HG03565 (cell line): ENCODE measurements at regions not wholly inside any gene's neighbourhood (a gene's known extent, or its start where the extent isn't known, plus 50 kb on each side); places are given as distances from the start of the nearest gene placed in this dataset.
"Not testable (repeated sequence)": the region's sequence is repeated elsewhere in the genome, so short reads cannot be mapped to it uniquely, and the experiment has no call there.

ENCODE experiments used
- ATAC-seq: cut with Tn5 transposase; IDR thresholded peaks from one replicate; pipeline ENCODE4 v1.9.1; 2021; ENCODE audit warnings: mild to moderate bottlenecking, moderate library complexity; ENCODE audit not compliant: unreplicated experiment

DNA sequence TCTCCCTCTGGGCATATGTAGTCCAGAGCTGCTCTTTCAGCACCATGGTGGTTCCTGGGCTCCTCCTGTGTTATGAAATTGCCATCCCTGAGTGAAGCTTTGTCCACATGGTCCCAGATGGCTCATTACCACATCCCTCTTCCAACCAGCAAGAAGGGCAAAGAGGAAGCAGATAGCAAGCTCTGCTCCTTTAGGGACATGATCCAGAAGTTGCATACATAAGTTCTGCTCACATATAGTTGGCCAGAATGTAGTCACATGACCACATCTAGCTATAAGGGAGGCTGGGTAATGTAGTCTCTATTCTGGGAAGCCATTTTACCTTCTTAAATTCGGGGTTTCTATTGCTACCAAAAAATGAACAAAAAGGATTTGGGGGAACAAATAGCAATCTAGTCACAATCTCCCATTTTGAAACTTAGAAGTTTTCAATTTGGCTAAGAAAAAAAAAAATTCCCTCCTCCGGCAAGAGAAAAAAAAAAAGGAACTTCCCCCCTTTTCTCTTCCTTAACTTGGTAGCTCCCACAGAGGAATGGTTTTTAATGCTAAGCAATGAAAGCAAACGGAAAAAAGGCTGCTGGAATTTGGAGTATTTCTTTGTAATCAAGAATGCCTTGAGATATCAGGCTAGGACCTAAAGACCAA, 88.2 kb upstream of the USP9X start:
- ATAC-seq = no peak

DNA sequence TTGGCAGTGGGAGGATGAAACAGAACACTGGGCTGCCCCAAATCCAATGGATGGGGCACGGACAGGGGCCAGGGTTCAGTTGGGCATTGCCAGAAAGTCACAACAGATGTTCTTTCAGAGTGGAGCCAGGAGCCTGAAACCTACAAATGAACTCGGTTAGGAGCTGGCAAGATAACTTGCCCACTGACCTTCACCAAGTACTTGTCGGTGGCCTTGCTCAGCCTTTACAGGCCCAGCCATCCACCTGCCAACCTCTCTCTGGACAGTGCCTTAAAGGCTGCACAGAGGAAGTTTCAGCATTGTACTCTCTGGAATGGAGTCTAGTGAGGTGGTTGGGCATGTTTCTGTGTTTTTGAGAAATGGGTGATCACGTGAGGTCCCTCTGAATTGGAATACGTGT, 87.1 kb upstream of the USP9X start:
- no peak for ATAC-seq

DNA sequence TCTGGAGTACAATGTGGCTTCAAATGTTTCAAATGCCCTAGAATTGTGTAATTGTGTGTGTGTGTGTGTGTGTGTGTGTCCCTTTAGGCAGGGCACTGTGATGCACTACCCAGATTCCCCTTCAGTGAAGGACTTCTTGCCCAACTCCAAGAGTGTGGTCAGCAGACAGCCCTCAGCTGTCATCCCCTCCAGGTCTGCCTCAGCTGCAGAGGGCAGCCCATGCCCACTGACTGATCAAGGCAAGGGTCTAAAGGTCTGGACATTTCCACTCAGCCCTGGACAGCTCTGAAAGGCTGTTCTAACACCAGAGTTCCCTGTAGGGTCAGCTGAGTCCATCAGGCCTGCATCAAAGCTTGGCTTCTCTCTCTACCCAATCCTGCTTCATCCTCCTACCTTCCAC, 83.9 kb upstream of the USP9X start:
- ATAC-seq = no peak

DNA sequence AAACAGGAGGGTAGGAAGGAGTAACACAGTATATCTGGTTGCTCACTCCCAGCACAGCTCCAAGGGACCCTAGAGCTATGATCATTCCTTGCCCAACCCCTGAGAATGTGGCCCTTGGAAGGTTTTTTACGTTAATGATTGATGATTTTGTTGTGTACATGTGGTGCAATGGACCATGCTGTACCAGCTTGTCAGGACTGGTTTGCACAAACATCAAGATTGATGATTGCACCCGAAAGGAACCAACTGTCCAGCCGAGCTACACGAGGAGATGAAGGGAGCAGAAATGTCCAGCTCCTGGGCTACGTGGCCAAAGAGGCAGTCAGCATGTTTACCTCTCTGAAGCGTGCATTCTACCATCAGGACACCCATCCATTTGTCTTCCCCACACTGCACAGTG, 83.2 kb upstream of the USP9X start:
- ATAC-seq = no peak

DNA sequence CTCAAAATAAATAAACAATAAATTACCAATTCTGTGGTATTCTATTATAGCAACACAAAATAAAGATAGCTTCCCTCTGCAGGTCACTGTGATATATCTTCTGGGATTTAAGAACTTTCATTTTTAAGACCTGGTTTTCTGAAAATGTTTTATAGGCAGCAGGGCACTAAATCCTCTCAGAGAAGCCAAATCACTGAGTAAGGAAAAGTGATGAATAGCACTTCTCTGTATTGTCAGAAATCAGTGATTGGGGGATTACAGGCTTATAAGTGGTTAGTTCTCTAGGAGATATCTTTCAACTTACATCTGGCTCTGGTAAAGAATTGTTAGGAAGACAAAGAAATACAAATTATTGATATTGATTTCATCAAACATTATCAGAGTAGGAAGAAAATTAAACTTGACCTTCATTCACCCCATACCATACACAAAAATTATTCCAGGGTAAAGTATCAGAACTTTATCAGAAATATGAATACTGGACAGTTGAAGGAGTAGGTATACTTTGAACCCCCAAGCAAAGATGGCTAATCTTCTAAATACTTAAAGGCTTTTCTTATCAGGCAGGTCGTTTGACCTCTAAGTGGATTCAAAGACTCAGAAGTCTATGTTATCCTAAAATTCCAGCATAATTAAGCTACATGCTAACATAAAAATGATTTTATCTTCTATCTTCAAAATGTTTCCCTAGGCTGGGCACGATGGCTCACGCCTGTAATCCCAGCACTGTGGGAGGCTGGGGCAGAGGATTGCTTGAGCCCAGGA, 81.6 kb upstream of the USP9X start:
- ATAC-seq = no peak

DNA sequence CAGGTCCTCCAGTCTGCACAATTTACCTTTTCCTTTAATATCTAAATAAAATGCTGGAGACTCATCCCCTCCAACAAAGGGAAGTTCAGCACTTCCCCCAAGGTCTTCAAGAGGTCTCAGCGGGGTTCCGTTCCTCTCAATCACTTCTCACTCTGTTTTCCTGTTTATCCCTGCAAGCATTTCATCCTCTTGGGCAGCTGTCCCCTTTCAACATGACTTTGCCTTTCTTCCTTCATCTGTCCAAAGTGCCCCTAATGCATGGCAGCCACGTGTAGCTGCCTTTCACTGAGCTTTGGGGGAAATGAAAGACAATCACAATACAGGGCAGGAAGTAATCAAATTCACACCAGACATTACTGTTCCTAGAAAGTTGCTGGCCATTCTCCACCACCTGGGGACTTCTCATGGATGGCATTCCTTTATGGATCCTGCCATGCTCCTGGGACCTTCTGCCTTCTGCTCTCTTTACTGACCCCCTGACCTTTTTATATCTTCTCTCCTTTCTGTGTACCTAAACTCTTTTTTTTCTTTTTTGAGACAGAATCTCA, 79.7 kb upstream of the USP9X start:
- no peak for ATAC-seq

DNA sequence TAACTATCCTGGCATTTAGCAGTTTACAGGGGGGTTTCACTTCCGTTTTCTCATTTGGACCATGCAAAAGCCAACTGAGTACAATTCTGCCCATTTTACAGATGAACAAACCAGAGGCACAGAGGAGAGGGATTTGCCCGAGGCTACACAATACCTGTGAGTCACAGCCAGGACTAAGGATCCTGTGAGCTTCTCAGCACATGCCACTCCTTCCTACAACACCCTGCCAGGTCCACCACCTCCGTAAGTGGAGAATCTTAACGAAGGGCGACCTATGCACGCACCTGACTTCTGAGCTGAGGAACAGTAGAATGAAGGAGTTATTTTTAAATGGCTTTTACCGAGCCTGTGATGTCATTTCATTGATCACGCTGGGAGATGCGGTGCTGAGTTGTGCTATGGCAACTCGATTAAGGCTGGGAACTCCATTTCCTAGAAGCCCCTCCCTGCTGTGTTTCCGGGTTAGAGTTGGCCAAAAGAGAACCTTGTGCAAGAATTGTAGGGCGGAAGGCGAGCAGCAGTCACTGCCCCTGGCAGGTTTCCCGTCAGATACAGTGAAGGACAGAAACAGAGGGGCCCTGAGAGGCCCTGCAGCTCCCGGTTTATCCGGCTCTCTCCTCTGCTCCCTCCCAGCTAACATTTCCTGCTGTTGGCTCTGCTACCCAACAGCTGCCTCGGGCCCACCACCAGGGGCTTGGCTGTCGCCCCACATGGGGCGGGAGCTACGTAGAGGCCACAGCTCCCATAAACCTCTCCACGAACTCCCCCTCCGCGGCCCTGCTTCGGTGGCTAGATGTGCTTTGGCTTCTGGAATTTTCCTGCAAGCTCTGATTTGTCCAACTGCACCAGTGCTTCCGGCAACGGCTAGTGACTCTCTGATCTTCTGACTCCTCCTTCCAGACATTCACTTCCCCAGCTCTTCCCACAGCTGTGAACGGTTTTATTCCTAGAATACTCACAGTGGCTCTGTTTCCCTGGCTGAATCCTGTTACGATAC, 75.1 kb upstream of the USP9X start:
- no peak for ATAC-seq

DNA sequence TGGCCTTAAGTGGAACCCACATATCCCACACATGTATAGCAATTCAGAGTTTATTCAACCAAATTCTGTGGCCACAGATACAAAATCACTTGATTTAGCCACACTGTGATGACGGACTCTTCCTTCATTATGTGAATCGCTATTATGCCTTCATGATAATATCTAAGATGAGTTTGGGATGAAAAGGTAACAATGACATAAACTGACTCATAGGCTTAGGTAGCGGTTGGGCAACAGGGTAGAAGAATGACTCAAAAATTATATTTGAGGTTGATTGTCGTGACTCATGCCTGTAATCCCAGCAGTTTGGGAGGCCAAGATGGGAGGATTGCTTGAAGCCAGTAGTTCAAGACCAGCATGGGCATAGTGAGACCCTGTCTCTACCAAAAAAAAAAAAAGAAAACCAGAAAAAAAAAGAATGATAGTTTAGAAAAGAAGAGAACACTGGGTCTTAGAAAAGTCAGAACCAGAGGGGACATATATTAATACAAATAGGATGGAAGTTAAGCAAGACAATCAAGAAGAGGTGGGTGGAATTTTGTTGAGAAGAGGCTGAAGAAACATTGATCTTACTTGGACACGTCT, 70.4 kb upstream of the USP9X start:
- ATAC-seq = no peak

DNA sequence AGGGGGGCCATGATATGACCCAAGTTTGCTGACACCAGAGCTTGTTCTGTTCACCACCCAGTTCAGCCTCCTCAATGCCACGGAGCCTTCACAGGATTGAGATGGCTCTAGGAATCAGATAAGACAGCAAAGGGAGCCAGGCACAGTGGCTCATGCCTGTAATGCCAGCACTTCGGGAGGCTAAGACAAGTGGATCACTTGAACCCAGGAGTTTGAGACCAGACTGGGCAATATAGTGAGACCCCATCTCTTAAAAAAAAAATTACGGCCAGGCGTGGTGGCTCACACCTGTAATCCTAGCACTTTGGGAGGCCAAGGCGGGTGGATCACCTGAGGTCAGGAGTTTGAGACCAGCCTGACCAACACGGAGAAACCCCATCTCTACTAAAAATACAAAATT, 67.5 kb upstream of the USP9X start:
- ATAC-seq = not testable (repeated sequence)

DNA sequence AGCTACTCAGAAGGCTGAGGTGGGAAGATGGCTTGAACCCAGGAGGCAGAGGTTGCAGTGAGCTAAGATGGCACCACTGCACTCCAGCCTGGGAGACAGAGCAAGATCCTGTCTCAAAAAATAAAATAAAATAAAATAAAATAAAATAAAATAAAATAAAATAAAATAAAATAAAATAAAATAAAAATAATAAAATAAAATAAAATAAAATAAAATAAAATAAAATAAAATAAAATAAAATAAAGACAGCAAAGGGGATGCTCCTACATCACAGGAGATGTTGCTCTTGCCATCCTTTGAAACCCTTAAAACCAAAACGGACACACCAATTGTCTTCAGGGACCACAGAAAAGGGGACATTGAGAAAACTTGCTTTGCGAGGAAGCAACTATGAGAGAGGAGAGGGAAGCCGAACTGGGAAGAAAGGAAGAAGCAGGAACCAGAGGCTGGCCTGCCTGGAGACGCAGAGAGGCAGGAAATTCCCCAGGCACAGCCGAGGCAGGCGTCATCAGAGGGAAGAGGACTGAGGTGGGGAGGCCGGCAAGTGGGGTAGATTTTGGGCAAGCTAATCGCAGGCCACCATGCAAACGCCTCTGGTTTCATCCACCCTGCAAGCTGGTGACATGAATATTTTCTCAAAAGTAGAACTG, 66.7 kb upstream of the USP9X start:
- ATAC-seq = not testable (repeated sequence)

DNA sequence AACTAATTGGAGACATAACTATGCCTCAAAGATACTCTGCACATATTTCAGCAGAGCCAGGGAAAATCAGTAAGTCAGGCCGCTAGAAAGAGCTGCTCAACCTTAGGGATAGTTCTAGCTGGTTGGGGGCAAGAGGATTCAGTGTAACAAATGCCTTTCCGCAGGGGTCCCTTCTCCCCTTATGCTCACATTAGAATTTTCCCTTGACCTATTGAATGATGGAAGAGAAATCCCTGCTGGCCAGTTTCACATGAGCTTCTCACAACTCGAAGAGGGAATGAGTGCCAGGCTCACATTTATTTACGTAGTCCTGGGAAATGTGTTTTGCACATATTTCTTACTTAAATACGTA, 66.2 kb upstream of the USP9X start:
- ATAC-seq = no peak

DNA sequence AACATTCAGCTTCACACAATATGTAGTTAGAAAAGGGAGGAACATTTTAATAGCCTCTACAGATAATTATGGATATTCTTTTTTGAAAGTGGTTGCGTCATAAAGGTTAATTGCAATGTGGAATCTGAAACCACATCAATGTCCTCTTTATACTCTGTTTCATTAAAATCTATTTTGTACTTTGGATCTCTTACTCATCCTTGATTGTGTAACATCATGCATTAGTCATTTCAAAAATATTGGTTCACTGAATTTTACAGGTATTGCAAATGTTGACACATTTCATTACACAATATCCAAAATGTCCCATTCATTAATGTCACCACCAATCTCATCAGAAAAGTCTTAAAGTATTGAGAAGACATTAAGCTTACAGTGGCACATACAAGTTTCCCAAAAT, 62.7 kb upstream of the USP9X start:
- ATAC-seq = no peak

DNA sequence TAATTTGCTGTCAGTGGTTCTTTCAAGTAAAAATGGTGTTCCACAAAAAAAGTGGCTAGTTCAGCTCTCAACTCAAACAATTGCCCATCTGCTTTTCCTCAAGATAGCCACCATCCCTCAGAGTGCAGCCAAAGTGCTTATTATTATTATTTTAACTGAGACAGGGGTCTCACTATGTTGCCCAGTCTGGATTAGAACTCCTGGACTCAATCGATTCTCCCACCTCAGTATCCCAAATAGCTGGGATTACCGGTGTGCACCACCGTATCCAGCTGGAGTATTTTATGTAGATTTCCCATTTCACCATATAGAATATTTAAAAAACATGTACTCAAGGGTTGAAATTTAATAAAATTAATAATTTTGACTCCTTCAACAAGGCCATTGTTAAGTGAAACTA, 62.1 kb upstream of the USP9X start:
- ATAC-seq = no peak

DNA sequence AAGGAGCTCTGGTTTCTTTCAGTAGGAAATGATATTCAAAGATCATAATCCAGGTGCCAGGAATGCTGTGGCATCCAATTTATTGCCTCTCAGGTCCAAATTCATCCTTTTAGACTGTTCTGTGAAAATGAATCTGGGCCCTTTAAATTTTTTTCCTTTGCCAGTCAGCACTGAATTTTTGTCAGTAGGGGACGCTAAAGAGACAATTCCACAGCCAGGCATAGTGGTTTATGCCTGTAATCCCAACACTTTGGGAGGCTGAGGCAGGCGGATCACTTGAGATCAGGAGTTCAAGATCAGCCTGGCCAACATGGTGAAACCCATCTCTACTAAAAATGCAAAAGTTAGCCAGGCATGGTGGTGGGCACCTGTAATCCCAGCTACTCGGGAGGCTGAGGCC, 60.9 kb upstream of the USP9X start:
- not testable (repeated sequence) for ATAC-seq

DNA sequence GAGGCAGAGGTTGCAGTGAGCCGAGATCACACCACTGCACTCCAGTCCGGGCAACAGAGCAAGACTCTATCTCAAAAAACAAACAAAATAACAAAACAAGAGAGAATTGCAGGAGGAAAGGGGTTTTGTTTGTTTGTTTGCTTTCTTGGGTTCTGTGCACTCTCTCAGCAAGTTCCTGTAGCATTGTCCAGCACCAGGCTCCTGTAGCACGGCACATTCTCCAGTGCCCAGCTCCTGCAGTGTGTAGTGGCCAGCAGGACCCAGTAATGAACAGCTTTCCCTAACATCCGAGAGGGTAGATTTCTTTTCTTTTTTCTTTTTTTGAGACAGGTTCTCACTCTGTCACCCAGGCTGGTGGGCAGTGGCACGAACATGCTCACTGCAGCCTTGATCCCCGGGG, 60.5 kb upstream of the USP9X start:
- ATAC-seq = no peak

DNA sequence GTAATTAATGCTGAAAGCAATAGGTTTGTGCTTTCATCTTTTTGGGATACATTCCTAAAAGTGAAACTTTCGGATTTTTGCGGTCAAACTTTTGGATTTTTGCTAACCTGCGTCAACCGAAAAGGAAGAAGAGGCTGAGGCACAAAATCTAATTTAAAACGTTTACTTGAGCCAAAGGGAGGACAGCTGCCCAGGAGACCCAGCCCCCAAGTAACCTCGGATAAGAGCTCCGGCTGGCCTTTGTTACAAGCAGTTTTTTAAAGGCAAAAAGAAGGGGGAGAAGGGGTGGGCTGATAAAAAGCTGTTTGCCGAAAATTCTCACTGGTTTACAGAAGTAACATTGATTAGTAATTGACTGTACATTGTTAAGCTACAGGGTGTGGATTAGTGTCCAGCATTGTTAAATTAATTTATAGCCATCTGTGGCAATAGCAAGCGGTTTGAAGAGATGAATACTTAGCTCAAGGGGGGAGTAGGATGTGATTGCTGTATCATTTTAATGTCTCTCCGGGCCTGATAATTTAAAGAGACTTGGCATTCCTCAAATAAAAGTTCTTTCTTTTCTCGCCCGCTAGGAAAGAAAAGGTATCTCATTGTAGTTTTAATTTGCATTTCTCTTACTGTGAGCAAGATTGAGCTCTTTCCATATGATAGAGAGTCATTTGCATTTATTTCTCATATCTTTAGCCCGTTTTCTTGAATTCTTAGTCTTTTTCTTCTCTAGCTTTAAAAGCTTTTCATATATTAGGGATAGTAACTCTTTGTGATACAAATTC, 59.1 kb upstream of the USP9X start:
- no peak for ATAC-seq

DNA sequence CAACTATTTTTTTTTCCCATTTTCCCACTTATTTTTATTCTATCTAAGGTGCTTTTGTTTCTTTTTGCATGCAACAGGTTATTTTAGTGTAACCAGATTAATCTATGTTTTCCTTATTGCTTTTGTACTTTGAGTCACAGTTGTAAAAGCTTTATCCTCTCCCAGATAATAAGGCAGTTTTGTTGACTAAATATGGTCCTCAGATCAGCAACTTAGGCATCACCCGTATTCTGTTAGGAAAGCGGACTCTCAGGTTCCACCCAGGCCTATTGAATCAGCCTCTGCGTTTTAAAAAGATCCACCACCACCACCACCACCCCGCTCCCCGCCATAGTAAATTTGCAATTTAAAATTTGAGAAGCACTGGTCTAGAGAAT, 58.6 kb upstream of the USP9X start:
- no peak for ATAC-seq

DNA sequence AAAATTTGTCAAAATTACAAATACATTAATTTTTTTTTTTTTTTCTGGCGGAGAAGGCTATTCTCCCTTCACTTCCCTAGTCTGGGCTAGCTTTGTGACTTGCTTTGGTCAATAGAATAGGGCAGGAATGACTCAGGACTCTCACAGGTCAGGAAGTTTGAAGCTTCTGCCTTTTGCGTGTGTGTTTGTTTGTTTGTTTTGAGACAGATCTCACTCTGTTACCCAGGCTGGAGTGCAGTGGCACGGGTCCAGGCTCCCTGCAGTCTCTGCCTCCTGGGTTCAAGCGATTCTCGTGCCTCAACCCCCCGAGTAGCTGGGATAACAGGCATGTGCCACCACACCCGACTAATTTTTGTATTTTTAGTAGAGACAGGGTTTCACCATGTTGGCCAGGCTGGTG, 55.9 kb upstream of the USP9X start:
- ATAC-seq = no peak

DNA sequence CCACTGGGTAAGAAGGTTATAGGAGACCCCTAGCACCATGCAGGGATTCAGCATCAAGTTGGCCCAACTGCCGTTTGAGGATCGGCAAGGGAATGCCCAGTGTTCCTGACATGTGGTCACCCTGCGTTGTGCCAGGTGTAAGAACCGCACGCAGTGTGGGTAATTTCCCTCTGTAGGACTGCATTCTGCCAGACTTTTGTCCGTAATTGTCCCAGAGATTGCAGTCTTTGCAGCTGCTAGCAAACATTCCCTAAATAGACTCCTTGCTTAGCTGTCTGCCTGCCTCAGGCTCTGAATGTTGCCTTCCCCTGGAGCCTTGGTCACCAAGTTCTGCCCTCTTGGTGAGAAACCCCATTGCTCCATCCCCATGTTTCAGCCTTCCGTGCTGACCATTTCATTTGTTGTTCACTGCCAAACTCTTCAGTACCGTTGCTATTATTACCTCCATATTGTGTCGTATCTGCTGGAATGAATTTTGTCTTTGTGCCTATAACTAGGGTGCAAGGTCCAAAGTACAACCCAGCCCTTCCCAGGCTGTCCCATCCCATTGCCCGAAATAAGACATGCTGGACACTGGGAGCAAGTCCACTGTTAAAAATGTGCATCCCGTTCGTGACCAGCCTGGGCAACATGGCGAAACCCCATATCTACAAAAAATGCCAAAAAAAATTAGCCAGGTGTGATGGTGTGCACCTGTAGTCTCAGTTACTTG, 53.8 kb upstream of the USP9X start:
- ATAC-seq = no peak
